Lower leg skin (tissue), 3 donors: ENCODE measurements at regions not wholly inside any gene's neighbourhood (a gene's known extent, or its start where the extent isn't known, plus 50 kb on each side); places are given as distances from the start of the nearest gene placed in this dataset.

ENCODE experiments used
- CTCF ChIP-seq, 3 donors: fragments of 450-650 bp; IDR thresholded peaks; one replicate each; pipeline ENCODE4 v1.5.1; 2016; ENCODE audit warnings: antibody characterized with exemption in 3 of 3, mild to moderate bottlenecking in 3 of 3, moderate library complexity in 2 of 3
- POLR2A ChIP-seq, 2 donors: fragments of 450-650 bp; IDR thresholded peaks; one replicate each; pipeline ENCODE4 v1.6.1; 2016 to 2017; ENCODE audit warnings: antibody characterized with exemption in 2 of 2, mild to moderate bottlenecking in 1 of 2, moderate library complexity in 1 of 2

- TF ChIP-seq CTCF (IDR thresholded peaks at IDR 0.05) (no peak), POLR2A (IDR thresholded peaks at IDR 0.05) (no peak)
These were observed 700.4 kb upstream of the KCND2 start for GRCh38 chr7:119572541-119572940.
